NCI-H446 treated with DMSO at 0.1 percent for 48 hours (cell line): ENCODE measurements at regions not wholly inside any gene's neighbourhood (a gene's known extent, or its start where the extent isn't known, plus 50 kb on each side); places are given as distances from the start of the nearest gene placed in this dataset.

Source experiments
- DNase-seq: peaks from one replicate; lab custom pipeline; 2025; lab: John Stamatoyannopoulos, UW

DNA sequence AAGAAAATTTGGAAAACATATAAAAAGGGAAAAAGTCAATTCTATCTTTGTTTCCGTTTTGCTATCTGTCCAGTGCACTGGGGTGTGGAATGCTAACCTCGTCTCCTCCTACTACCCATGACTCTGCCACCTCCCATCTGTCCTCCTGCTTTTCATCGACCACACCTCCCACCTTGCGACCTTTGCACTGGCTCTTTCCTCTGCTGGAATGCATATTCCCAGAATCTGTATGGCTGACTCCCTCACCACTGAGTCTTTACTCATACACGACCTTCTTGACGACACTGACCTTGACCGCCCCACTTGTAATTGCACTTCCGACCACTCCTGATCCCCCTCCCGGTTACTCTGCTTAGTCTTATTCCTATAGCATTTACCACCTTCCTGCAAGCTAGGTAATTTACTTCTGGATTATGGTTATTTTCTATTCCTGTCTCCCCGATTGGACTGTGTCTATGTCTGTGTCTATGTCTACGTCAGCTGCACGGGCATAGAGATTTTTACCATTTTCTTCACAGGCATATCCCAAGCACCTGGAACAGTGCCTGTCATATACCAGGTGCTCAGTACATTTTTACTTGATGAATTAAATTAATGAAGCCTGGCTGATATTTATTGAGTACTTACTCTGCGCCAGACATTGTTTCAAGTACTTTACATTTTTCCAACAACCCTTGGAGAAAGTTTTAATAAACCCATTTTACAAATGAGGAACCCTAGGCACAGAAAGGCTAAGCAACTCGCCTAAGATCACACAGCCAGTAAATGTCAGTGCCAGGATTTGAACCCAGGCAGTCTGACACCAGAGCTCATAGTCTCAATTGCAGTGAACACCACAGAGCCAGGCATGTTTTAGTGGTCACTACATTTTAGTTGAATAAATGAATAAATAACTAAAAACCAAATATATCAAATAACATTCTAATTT lies 54.0 kb upstream of the SLC22A11 start:
- DNase-seq, result no peak

DNA sequence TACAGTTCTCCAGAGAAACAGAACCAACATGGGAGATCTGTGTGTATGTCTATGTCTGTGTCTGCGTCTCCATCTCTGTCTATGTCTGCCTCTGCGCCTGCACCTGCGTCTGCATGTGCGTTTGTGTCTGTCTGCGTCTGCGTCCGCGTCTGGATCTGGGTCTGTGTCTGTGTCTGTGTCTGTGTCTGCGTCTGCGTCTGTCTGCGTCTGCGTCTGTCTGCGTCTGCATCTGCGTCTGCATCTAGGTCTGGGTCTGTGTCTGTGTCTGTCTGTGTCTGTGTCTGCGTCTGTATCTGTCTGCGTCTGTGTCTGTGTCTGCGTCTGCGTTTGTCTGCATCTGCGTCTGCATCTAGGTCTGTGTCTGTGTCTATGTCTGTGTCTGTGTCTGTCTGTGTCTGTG lies 53.1 kb upstream of the SLC22A11 start:
- DNase-seq, result no peak

DNA sequence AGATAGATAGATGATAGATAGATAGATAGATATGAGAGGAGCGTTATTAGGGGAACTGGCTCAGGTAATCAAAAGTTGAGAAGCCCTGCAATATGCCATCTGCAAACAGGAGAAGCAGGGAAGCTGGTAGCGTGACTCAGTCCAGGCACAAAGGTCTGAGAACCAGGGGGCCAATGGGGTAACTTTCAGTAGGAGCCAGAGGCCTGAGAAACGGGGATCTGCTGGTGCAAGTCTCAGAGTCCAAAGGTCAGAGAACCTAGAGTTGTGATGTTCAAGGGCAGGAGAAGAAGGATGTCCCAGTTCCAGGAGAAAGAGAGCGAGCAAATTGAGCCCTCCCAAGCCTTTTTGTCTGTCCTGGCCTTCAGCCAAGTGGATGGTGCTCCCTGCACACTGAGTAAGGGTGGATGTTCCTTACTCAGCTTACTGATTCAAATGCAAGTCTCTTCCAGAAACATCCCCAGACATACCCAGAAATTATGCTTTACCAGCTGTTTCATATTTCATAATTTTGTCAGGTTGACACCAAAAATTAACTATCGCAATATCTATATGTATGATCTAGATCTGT lies 52.5 kb upstream of the SLC22A11 start:
- DNase-seq, result no peak

DNA sequence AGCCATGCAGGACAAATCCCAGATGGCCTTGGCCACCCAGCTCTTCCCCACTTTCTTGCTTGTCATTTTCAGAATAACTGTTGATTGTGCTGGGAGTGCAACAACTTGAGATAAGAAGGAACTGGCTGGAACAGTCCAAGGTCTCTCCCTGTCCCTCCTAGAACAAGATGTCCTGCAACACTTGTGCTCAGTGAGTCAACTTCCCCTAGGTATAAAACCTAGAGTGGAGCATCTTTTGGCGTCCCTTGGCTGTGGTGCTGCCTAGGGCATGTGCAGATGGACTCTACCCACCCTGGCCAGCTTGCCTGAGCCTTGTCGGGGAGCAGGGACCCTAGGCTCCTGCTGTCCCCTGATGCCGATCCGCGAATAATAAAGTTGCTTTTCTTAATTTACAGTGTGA lies 50.7 kb upstream of the SLC22A11 start:
- no peak for DNase-seq
